Chondrocyte (in vitro differentiated cells): ENCODE measurements at regions not wholly inside any gene's neighbourhood (a gene's known extent, or its start where the extent isn't known, plus 50 kb on each side); places are given as distances from the start of the nearest gene placed in this dataset.

Source experiments
- DNase-seq: peaks from one replicate; pipeline ENCODE4 v3.0.0; 2021; ENCODE audit warnings: mixed read lengths, low spot score
- H3K27ac Mint-ChIP-seq: one replicate; pipeline ENCODE4 v1.8.0; 2021; ENCODE audit warnings: mild to moderate bottlenecking, moderate library complexity, mixed read lengths; ENCODE audit not compliant: unreplicated experiment
- H3K27me3 Mint-ChIP-seq: 2 replicates; pipeline ENCODE4 v1.8.0; 2021; ENCODE audit warnings: low read depth, mixed read lengths
- H3K36me3 Mint-ChIP-seq: 2 replicates; pipeline ENCODE4 v1.8.0; 2021; ENCODE audit warnings: low read depth, mixed read lengths
- H3K4me1 Mint-ChIP-seq: 2 replicates; pipeline ENCODE4 v1.8.0; 2021; ENCODE audit warnings: low read depth, mild to moderate bottlenecking, mixed read lengths
- H3K4me3 Mint-ChIP-seq: one replicate; pipeline ENCODE4 v1.8.0; 2021; ENCODE audit warnings: mild to moderate bottlenecking, moderate library complexity, mixed read lengths; ENCODE audit not compliant: unreplicated experiment
- H3K9me3 Mint-ChIP-seq: 2 replicates; pipeline ENCODE4 v1.8.0; 2021; ENCODE audit warnings: low read depth, mixed read lengths
- TF ChIP-seq, protein P1 (sequence below): fragments of 200-600 bp; sonication (generic); IDR thresholded peaks from 2 replicates; pipeline ENCODE4 v1.5.0; 2021; ENCODE audit warnings: antibody characterized with exemption, mild to moderate bottlenecking, moderate library complexity

- Mint-ChIP-seq H3K27me3 (no peaks in the 10 kb centered on the region), H3K4me1 (no peaks in the 10 kb centered on the region), H3K4me3 (no peak overlapping the region), H3K9me3 (no peaks in the 10 kb centered on the region), H3K27ac (no peak overlapping the region), H3K36me3 (no peaks in the 10 kb centered on the region)
- TF ChIP-seq, protein P1, sequence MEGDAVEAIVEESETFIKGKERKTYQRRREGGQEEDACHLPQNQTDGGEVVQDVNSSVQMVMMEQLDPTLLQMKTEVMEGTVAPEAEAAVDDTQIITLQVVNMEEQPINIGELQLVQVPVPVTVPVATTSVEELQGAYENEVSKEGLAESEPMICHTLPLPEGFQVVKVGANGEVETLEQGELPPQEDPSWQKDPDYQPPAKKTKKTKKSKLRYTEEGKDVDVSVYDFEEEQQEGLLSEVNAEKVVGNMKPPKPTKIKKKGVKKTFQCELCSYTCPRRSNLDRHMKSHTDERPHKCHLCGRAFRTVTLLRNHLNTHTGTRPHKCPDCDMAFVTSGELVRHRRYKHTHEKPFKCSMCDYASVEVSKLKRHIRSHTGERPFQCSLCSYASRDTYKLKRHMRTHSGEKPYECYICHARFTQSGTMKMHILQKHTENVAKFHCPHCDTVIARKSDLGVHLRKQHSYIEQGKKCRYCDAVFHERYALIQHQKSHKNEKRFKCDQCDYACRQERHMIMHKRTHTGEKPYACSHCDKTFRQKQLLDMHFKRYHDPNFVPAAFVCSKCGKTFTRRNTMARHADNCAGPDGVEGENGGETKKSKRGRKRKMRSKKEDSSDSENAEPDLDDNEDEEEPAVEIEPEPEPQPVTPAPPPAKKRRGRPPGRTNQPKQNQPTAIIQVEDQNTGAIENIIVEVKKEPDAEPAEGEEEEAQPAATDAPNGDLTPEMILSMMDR, result no peak
- no peak for DNase-seq
Measured at GRCh38 chr3:22319446-22319845, 568.4 kb upstream of the ZNF385D start.

- TF ChIP-seq, protein P1, result no peak
- Mint-ChIP-seq H3K27ac (no peak overlapping the region), H3K4me1 (no peaks in the 10 kb centered on the region), H3K27me3 (peaks cover 2% of the 10 kb centered on the region), H3K4me3 (no peak overlapping the region), H3K36me3 (no peaks in the 10 kb centered on the region), H3K9me3 (no peaks in the 10 kb centered on the region)
- no peak for DNase-seq
Measured at GRCh38 chr3:22322861-22323260, 571.9 kb upstream of the ZNF385D start.

- TF ChIP-seq, protein P1, result no peak
Measured at GRCh38 chr3:22326305-22326704, 575.3 kb upstream of the ZNF385D start.

GRCh38 chr3:22334996-22335395 is 584.0 kb upstream of the ZNF385D start:
- Mint-ChIP-seq H3K4me3 (no peak overlapping the region), H3K4me1 (peaks cover 4% of the 10 kb centered on the region), H3K36me3 (no peaks in the 10 kb centered on the region), H3K27me3 (peaks cover 3% of the 10 kb centered on the region), H3K9me3 (no peaks in the 10 kb centered on the region), H3K27ac (no peak overlapping the region)
- TF ChIP-seq, protein P1, result no peak
- DNase-seq, result no peak

More at GRCh38 chr3:22326305-22326704, 575.3 kb upstream of the ZNF385D start:
- no peak for DNase-seq
- Mint-ChIP-seq H3K9me3 (no peaks in the 10 kb centered on the region), H3K27me3 (peaks cover 2% of the 10 kb centered on the region), H3K27ac (no peak overlapping the region), H3K4me1 (no peaks in the 10 kb centered on the region), H3K36me3 (no peaks in the 10 kb centered on the region), H3K4me3 (no peak overlapping the region)

DNA sequence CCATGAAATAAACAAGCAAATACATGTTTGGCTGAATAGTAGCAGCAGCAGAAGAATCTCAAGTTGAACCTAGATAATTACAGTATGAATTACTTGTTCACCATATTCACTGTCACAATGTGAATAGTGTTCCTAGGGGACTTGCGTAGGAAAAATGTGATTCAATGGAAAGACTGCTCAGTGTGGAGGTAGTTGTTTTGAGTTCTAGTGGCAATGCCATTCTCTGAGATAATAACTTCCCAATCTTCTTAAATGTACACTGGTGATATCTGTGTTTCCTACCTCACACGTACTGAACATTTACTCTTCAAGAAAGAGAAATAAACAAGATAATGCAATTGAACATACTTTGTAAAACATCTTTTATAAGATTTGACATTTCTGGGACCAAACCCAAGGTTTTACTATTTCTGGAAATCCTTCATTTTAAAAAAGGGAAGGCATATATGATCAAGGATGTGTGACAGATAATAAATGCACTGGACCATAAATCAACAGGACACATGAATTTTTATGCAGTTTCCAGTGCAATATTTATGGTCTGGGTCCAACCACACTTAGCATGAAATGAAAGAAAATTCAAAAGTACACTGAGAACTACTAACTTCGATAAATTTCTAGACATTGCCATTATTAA is 598.3 kb upstream of the ZNF385D start:
- no peak for DNase-seq
- H3K4me3 Mint-ChIP-seq, result no peak overlapping the region
- H3K36me3 Mint-ChIP-seq, result no peaks in the 10 kb centered on the region
- no peak overlapping the region for H3K27ac Mint-ChIP-seq
- no peaks in the 10 kb centered on the region for H3K4me1 Mint-ChIP-seq
- peaks cover 21% of the 10 kb centered on the region for H3K27me3 Mint-ChIP-seq
- TF ChIP-seq, protein P1, result no peak
- H3K9me3 Mint-ChIP-seq, result no peaks in the 10 kb centered on the region
